ENCODE measurements at regions not wholly inside any gene's neighbourhood (a gene's known extent, or its start where the extent isn't known, plus 50 kb on each side); places are given as distances from the start of the nearest gene placed in this dataset.

DNA sequence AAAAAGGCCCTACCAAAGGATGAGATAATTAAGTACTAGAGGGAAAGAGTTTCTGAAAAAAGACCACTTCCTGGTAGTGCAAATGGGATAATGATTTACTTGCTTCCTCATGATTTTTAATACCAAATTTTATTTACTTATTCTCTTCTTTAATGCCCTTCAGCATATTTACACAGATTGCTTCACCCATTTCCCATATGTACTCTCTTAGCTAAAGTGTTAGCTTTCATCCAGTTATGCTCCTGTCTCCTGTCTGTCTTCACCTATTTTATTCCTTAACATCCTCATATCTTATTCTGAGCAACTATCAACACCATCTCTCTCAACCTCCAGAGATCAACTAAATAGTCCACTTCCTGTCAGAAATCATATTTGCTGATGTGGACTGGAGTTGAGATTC, 183.2 kb upstream of the HS3ST1 start:
- H3K4me3 ChIP-seq (ENCODE audit: control insufficient read depth, low read depth, low read length) = no peak overlapping the region
- TF ChIP-seq, protein P1, sequence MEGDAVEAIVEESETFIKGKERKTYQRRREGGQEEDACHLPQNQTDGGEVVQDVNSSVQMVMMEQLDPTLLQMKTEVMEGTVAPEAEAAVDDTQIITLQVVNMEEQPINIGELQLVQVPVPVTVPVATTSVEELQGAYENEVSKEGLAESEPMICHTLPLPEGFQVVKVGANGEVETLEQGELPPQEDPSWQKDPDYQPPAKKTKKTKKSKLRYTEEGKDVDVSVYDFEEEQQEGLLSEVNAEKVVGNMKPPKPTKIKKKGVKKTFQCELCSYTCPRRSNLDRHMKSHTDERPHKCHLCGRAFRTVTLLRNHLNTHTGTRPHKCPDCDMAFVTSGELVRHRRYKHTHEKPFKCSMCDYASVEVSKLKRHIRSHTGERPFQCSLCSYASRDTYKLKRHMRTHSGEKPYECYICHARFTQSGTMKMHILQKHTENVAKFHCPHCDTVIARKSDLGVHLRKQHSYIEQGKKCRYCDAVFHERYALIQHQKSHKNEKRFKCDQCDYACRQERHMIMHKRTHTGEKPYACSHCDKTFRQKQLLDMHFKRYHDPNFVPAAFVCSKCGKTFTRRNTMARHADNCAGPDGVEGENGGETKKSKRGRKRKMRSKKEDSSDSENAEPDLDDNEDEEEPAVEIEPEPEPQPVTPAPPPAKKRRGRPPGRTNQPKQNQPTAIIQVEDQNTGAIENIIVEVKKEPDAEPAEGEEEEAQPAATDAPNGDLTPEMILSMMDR (IDR thresholded peaks at IDR 0.05; ENCODE audit: control insufficient read depth, insufficient read depth, low read depth, low read length, missing control alignments) = no peak
- no peak for DNase-seq (ENCODE audit: low read depth)

DNA sequence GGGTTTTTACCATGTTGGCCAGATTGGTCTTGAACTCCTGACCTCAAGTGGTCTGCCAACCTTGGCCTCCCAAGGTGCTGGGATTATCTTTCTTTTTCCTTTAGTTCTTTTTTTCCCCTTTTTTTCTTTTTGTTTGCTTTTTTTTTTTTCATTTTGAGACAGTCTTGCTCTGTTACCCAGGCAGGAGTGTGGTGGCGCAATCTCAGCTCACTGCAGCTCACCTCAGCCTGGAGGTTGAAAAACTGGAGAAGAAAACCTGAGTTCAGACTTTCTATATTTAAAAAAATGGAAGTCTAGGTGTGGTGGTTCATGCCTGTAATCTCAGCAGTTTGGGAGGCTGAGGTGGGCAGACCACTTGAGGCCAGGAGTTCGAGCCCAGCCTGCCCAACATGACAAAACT, 181.1 kb upstream of the HS3ST1 start:
- DNase-seq (ENCODE audit: low read depth) = no peak
- H3K4me3 ChIP-seq (ENCODE audit: control insufficient read depth, low read depth, low read length) = no peak overlapping the region
- TF ChIP-seq, protein P1 (IDR thresholded peaks at IDR 0.05; ENCODE audit: control insufficient read depth, insufficient read depth, low read depth, low read length, missing control alignments) = no peak

DNA sequence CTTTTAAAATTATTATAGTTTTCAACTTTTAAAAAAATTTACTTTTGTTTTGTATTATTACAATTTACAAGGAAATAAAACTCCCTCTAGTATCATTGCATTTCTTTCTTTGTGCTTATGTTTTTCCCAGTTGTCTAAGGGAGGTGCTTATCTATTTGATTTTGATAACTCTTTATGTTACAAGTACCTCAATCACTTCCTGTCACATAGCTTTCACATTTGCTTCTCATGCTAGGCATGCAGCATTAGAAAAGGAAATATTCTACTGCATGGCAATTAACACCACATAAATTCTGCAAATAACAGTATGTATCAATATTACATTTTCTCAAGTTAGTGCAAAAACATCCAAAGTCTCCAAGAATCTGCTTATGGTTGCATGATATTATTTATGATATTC, 180.3 kb upstream of the HS3ST1 start:
- DNase-seq (ENCODE audit: low read depth) = no peak
- H3K4me3 ChIP-seq (ENCODE audit: control insufficient read depth, low read depth, low read length) = no peak overlapping the region
- TF ChIP-seq, protein P1 (IDR thresholded peaks at IDR 0.05; ENCODE audit: control insufficient read depth, insufficient read depth, low read depth, low read length, missing control alignments) = no peak

DNA sequence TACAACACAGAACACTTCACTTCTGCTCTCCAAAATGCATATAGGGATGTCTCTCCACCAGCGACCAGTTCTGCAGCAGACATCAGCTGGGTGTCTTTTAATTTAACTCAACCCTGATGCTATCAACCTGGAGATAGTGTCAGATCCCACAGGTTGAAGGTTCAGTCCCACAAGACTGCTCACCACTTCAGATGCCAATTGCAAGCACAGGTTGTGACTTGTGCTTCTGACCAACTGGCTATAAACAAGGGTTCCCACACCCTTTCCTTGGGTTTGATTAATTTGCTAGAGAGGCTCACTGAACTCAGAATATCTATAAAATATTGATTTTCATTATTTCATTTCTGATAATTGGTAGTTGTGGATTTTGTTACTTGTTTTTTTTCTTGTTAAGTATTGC, 177.4 kb upstream of the HS3ST1 start:
- DNase-seq (ENCODE audit: low read depth) = no peak
- no peak overlapping the region for H3K4me3 ChIP-seq (ENCODE audit: control insufficient read depth, low read depth, low read length)
- TF ChIP-seq, protein P1 (IDR thresholded peaks at IDR 0.05; ENCODE audit: control insufficient read depth, insufficient read depth, low read depth, low read length, missing control alignments) = no peak

DNA sequence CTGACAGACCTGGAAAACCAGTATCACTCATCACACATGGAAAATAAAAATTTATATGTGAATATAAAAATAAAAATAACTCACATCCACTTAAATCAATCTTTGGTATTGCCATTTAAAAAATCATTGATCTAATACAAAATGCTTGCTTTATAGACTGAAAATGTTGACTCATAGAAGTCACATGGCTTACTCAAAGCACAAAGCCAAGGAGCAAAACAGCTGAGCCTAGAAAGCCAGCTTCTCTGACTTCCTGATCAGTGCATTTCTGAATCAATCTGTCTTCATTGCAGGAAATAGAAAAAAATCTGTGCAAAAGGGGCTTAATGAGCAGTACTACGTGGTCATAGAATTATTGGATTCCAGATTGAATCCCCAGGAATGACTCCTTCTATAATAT, 176.9 kb upstream of the HS3ST1 start:
- DNase-seq (ENCODE audit: low read depth) = no peak
- TF ChIP-seq, protein P1 (IDR thresholded peaks at IDR 0.05; ENCODE audit: control insufficient read depth, insufficient read depth, low read depth, low read length, missing control alignments) = no peak
- H3K4me3 ChIP-seq (ENCODE audit: control insufficient read depth, low read depth, low read length) = no peak overlapping the region

DNA sequence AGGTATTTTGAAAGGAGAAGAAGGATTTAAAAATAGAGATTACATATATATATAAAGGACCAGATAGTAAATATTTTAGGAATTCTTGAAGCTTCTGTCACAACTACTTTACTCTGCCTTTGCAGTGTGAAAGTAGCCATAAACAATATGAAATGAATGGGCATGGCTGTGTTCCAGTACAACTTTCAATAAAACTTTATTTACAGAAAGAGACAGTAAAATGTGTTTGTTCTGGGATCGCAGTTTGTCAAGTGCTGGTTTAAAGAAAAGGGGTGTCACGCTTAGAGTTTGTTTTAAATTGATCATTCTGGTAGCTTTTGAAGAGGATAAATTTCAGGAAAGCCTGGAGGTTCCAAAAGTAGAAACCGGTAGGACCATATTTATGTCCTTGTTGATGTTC, 176.1 kb upstream of the HS3ST1 start:
- no peak for DNase-seq (ENCODE audit: low read depth)
- TF ChIP-seq, protein P1 (IDR thresholded peaks at IDR 0.05; ENCODE audit: control insufficient read depth, insufficient read depth, low read depth, low read length, missing control alignments) = no peak
- no peak overlapping the region for H3K4me3 ChIP-seq (ENCODE audit: control insufficient read depth, low read depth, low read length)

DNA sequence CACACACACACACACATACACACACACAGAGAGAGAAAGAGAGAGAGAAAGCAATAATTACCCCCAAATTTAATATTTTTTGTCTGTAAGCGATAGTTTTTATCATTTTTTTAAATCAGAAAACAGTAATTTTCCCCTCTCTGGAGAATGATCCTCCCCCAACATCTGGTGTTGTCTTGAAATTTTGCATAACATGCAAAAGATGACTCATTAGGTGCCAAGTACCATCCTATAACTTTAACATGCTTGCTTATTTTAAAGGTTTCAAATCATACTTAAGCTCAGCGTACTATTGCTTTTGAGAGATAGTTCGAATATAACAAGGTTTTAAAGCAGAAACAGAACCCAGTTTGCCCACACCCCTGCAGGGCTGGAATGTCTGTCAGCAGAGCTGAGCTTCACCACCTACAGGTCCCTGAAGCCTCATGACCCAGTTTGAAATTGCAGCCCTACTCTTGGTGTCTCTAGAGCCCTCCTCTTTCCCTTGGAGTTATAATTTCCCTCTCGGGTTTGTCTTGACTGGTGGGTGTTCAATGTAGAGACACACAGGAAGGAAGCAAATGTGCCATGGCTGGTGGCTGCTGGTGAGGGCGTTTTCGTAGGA, 175.0 kb upstream of the HS3ST1 start:
- TF ChIP-seq, protein P1 (IDR thresholded peaks at IDR 0.05; ENCODE audit: control insufficient read depth, insufficient read depth, low read depth, low read length, missing control alignments) = no peak
- no peak overlapping the region for H3K4me3 ChIP-seq (ENCODE audit: control insufficient read depth, low read depth, low read length)
- no peak for DNase-seq (ENCODE audit: low read depth)
